T-helper 2 cell treated with Interferon-gamma antibody and Interleukin-4, amounts not matched to agents 5 μg/mL and 100 μg/mL, for 36 hours (primary cell): ENCODE measurements at regions not wholly inside any gene's neighbourhood (a gene's known extent, or its start where the extent isn't known, plus 50 kb on each side); places are given as distances from the start of the nearest gene placed in this dataset.

Experiments used
- DNase-seq: peaks from one replicate; pipeline ENCODE4 v3.0.0; 2021; ENCODE audit warnings: low spot score
- H3K27ac Mint-ChIP-seq: one replicate; pipeline ENCODE4 v1.8.0; 2021; ENCODE audit warnings: mild to moderate bottlenecking, mixed read lengths
- H3K27me3 Mint-ChIP-seq: one replicate; pipeline ENCODE4 v1.8.0; 2021; ENCODE audit warnings: low read depth, mixed read lengths
- H3K36me3 Mint-ChIP-seq: one replicate; pipeline ENCODE4 v1.8.0; 2021; ENCODE audit warnings: low read depth, mixed read lengths
- H3K4me1 Mint-ChIP-seq: one replicate; pipeline ENCODE4 v1.8.0; 2021; ENCODE audit warnings: low read depth, mixed read lengths
- H3K4me3 Mint-ChIP-seq: one replicate; pipeline ENCODE4 v1.8.0; 2022; ENCODE audit warnings: mild to moderate bottlenecking, moderate library complexity, mixed read lengths
- H3K9me3 Mint-ChIP-seq: one replicate; pipeline ENCODE4 v1.8.0; 2021; ENCODE audit warnings: mixed read lengths

- Mint-ChIP-seq H3K4me1 (no peaks in the 10 kb centered on the region), H3K27me3 (no peaks in the 10 kb centered on the region), H3K4me3 (no peak overlapping the region), H3K27ac (no peak overlapping the region), H3K36me3 (no peaks in the 10 kb centered on the region), H3K9me3 (no peaks in the 10 kb centered on the region)
- no peak for DNase-seq
These were observed 215.1 kb downstream of the SOX4 start for GRCh38 chr6:21808551-21809242.

- Mint-ChIP-seq H3K9me3 (no peaks in the 10 kb centered on the region), H3K27ac (no peak overlapping the region), H3K4me1 (no peaks in the 10 kb centered on the region), H3K27me3 (no peaks in the 10 kb centered on the region), H3K36me3 (no peaks in the 10 kb centered on the region), H3K4me3 (no peak overlapping the region)
- no peak for DNase-seq
These were observed 217.9 kb downstream of the SOX4 start for GRCh38 chr6:21811484-21811883.

- no peaks in the 10 kb centered on the region for H3K9me3 Mint-ChIP-seq
- H3K4me1 Mint-ChIP-seq, result no peaks in the 10 kb centered on the region
- no peaks in the 10 kb centered on the region for H3K36me3 Mint-ChIP-seq
- no peak for DNase-seq
- H3K4me3 Mint-ChIP-seq, result no peak overlapping the region
- no peak overlapping the region for H3K27ac Mint-ChIP-seq
- no peaks in the 10 kb centered on the region for H3K27me3 Mint-ChIP-seq
These were observed 222.7 kb downstream of the SOX4 start for GRCh38 chr6:21816231-21816630.

- Mint-ChIP-seq H3K9me3 (no peaks in the 10 kb centered on the region), H3K4me1 (peaks cover 1% of the 10 kb centered on the region), H3K4me3 (no peak overlapping the region), H3K27ac (no peak overlapping the region), H3K36me3 (no peaks in the 10 kb centered on the region), H3K27me3 (no peaks in the 10 kb centered on the region)
- DNase-seq, result no peak
These were observed 226.9 kb downstream of the SOX4 start for GRCh38 chr6:21820442-21820841.

- H3K36me3 Mint-ChIP-seq, result no peaks in the 10 kb centered on the region
- H3K27me3 Mint-ChIP-seq, result no peaks in the 10 kb centered on the region
- H3K4me3 Mint-ChIP-seq, result no peak overlapping the region
- H3K9me3 Mint-ChIP-seq, result no peaks in the 10 kb centered on the region
- DNase-seq, result no peak
- H3K4me1 Mint-ChIP-seq, result peaks cover 7% of the 10 kb centered on the region
- H3K27ac Mint-ChIP-seq, result no peak overlapping the region
These were observed 229.8 kb downstream of the SOX4 start for GRCh38 chr6:21823371-21823770.

- DNase-seq, result no peak
- H3K27ac Mint-ChIP-seq, result no peak overlapping the region
- H3K9me3 Mint-ChIP-seq, result no peaks in the 10 kb centered on the region
- no peaks in the 10 kb centered on the region for H3K36me3 Mint-ChIP-seq
- peaks cover 9% of the 10 kb centered on the region for H3K4me1 Mint-ChIP-seq
- H3K27me3 Mint-ChIP-seq, result no peaks in the 10 kb centered on the region
- no peak overlapping the region for H3K4me3 Mint-ChIP-seq
These were observed 231.1 kb downstream of the SOX4 start for GRCh38 chr6:21824431-21825177.

- no peaks in the 10 kb centered on the region for H3K9me3 Mint-ChIP-seq
- H3K27ac Mint-ChIP-seq, result no peak overlapping the region
- peaks cover 9% of the 10 kb centered on the region for H3K4me1 Mint-ChIP-seq
- no peak overlapping the region for H3K4me3 Mint-ChIP-seq
- H3K27me3 Mint-ChIP-seq, result no peaks in the 10 kb centered on the region
- DNase-seq, result no peak
- no peaks in the 10 kb centered on the region for H3K36me3 Mint-ChIP-seq
These were observed 232.5 kb downstream of the SOX4 start for GRCh38 chr6:21826023-21826422.

GRCh38 chr6:21826904-21827303 is 233.4 kb downstream of the SOX4 start:
- Mint-ChIP-seq H3K27ac (no peak overlapping the region), H3K4me1 (peaks cover 15% of the 10 kb centered on the region), H3K27me3 (no peaks in the 10 kb centered on the region), H3K9me3 (no peaks in the 10 kb centered on the region), H3K4me3 (no peak overlapping the region), H3K36me3 (no peaks in the 10 kb centered on the region)
- DNase-seq, result no peak

GRCh38 chr6:21827425-21828202 is 234.1 kb downstream of the SOX4 start:
- Mint-ChIP-seq H3K4me1 (peaks cover 17% of the 10 kb centered on the region), H3K27ac (no peak overlapping the region), H3K4me3 (no peak overlapping the region), H3K9me3 (no peaks in the 10 kb centered on the region), H3K27me3 (no peaks in the 10 kb centered on the region), H3K36me3 (no peaks in the 10 kb centered on the region)
- peak; percentile 11 for DNase-seq

GRCh38 chr6:21828704-21829103 is 235.2 kb downstream of the SOX4 start:
- no peak overlapping the region for H3K27ac Mint-ChIP-seq
- no peak overlapping the region for H3K4me3 Mint-ChIP-seq
- H3K9me3 Mint-ChIP-seq, result no peaks in the 10 kb centered on the region
- DNase-seq, result no peak
- no peaks in the 10 kb centered on the region for H3K27me3 Mint-ChIP-seq
- H3K36me3 Mint-ChIP-seq, result no peaks in the 10 kb centered on the region
- peaks cover 16% of the 10 kb centered on the region for H3K4me1 Mint-ChIP-seq

GRCh38 chr6:21829126-21829525 is 235.6 kb downstream of the SOX4 start:
- Mint-ChIP-seq H3K27ac (no peak overlapping the region), H3K27me3 (no peaks in the 10 kb centered on the region), H3K9me3 (no peaks in the 10 kb centered on the region), H3K4me1 (peaks cover 16% of the 10 kb centered on the region), H3K4me3 (no peak overlapping the region), H3K36me3 (no peaks in the 10 kb centered on the region)
- DNase-seq, result no peak

- H3K27me3 Mint-ChIP-seq, result no peaks in the 10 kb centered on the region
- no peak overlapping the region for H3K4me3 Mint-ChIP-seq
- H3K4me1 Mint-ChIP-seq, result peaks cover 25% of the 10 kb centered on the region
- H3K36me3 Mint-ChIP-seq, result no peaks in the 10 kb centered on the region
- no peak for DNase-seq
- no peaks in the 10 kb centered on the region for H3K9me3 Mint-ChIP-seq
- no peak overlapping the region for H3K27ac Mint-ChIP-seq
These were observed 238.2 kb downstream of the SOX4 start for GRCh38 chr6:21831521-21832291.

GRCh38 chr6:21836277-21836676 is 242.7 kb downstream of the SOX4 start:
- Mint-ChIP-seq H3K9me3 (peaks cover 5% of the 10 kb centered on the region), H3K27ac (no peak overlapping the region), H3K27me3 (no peaks in the 10 kb centered on the region), H3K36me3 (no peaks in the 10 kb centered on the region), H3K4me1 (peaks cover 28% of the 10 kb centered on the region), H3K4me3 (no peak overlapping the region)
- DNase-seq, result no peak
